Osteoblast (primary cell): ENCODE measurements at regions not wholly inside any gene's neighbourhood (a gene's known extent, or its start where the extent isn't known, plus 50 kb on each side); places are given as distances from the start of the nearest gene placed in this dataset.
A peak's percentile ranks its signal among the peaks of the same experiment; 100 is the strongest.

Experiments used
- DNase-seq: peaks from one replicate; pipeline ENCODE4 v3.0.0; 2011; ENCODE audit warnings: low spot score, mixed read lengths; ENCODE audit not compliant: insufficient read length; ENCODE audit errors: missing footprints
- H2AFZ ChIP-seq: 2 replicates; pipeline ENCODE4 v1.6.0; 2011; ENCODE audit warnings: mild to moderate bottlenecking, low read length
- H3K27ac ChIP-seq: 2 replicates; pipeline ENCODE4 v1.5.1; 2011; ENCODE audit warnings: mild to moderate bottlenecking, low read depth, low read length, moderate library complexity
- H3K27me3 ChIP-seq: 2 replicates; pipeline ENCODE4 v1.6.0; 2012; ENCODE audit warnings: mild to moderate bottlenecking, control low read depth, inconsistent platforms, low read length, moderate library complexity; ENCODE audit not compliant: insufficient read depth
- H3K36me3 ChIP-seq: 2 replicates; pipeline ENCODE4 v1.5.1; 2011; ENCODE audit warnings: mild to moderate bottlenecking, low read length, control low read depth, moderate library complexity; ENCODE audit not compliant: insufficient read depth
- H3K4me1 ChIP-seq: 2 replicates; pipeline ENCODE4 v1.5.1; 2011; ENCODE audit warnings: mild to moderate bottlenecking, low read length, control low read depth, moderate library complexity; ENCODE audit not compliant: insufficient read depth
- H3K4me2 ChIP-seq: 2 replicates; pipeline ENCODE4 v1.6.0; 2011; ENCODE audit warnings: mild to moderate bottlenecking, low read length; ENCODE audit not compliant: insufficient read depth
- H3K4me3 ChIP-seq: fragments of 200-600 bp; sonication (generic); 3 replicates; pipeline ENCODE4 v1.5.1; 2012; ENCODE audit warnings: mild to moderate bottlenecking, low read length, inconsistent platforms; ENCODE audit not compliant: insufficient read depth
- H3K79me2 ChIP-seq: 2 replicates; pipeline ENCODE4 v1.6.0; 2012; ENCODE audit warnings: mild to moderate bottlenecking, low read length, control low read depth, inconsistent platforms; ENCODE audit not compliant: insufficient read depth
- H3K9me3 ChIP-seq: 2 replicates; pipeline ENCODE4 v1.5.1; 2011; ENCODE audit warnings: low read depth, low read length, control low read depth
- H4K20me1 ChIP-seq: 2 replicates; pipeline ENCODE4 v1.6.0; 2012; ENCODE audit warnings: mild to moderate bottlenecking, low read length, control low read depth; ENCODE audit not compliant: insufficient read depth
- CTCF ChIP-seq: IDR thresholded peaks from 2 replicates; pipeline ENCODE4 v1.5.1; 2011; ENCODE audit warnings: mild to moderate bottlenecking, low read depth, low read length, moderate library complexity; ENCODE audit errors: extremely low read depth

- Histone ChIP-seq H3K4me2 (no peak overlapping the region), H4K20me1 (no peaks in the 10 kb centered on the region), H2AFZ (no peak overlapping the region), H3K27me3 (no peaks in the 10 kb centered on the region), H3K27ac (no peak overlapping the region), H3K4me3 (no peak overlapping the region), H3K4me1 (no peaks in the 10 kb centered on the region), H3K79me2 (no peaks in the 10 kb centered on the region), H3K36me3 (no peaks in the 10 kb centered on the region), H3K9me3 (no peaks in the 10 kb centered on the region)
- TF ChIP-seq CTCF = no peak
- DNase-seq = peak; percentile 53
Measured at GRCh38 chr13:73387318-73387717, 328.5 kb downstream of the KLF5 start.

DNA sequence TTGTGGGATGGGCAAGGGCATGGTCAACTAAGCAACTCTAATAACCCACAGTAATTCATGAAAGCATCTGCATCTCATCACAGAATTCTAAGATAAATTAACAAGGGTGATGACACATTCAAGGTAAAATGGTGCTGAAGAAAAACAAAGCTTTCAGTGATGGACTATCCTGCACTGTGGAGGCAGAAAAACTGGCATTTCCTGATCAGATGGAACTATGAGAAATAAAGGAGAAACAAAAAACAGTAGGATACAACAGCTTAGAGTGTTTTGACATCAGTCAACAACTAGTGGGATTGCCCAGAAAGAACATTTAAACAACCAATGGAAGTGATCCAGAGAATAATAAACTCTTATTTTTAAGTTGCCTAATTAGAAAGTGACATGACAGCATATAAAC, 327.0 kb downstream of the KLF5 start:
- H3K27ac ChIP-seq = no peak overlapping the region
- H3K36me3 ChIP-seq = no peaks in the 10 kb centered on the region
- no peaks in the 10 kb centered on the region for H3K4me1 ChIP-seq
- H2AFZ ChIP-seq = no peak overlapping the region
- H3K4me3 ChIP-seq = no peak overlapping the region
- no peaks in the 10 kb centered on the region for H3K27me3 ChIP-seq
- H3K9me3 ChIP-seq = no peaks in the 10 kb centered on the region
- DNase-seq = no peak
- H3K79me2 ChIP-seq = no peaks in the 10 kb centered on the region
- no peaks in the 10 kb centered on the region for H4K20me1 ChIP-seq
- H3K4me2 ChIP-seq = no peak overlapping the region
- TF ChIP-seq CTCF = no peak

- no peaks in the 10 kb centered on the region for H3K79me2 ChIP-seq
- no peak overlapping the region for H3K27ac ChIP-seq
- no peak overlapping the region for H2AFZ ChIP-seq
- H4K20me1 ChIP-seq = no peaks in the 10 kb centered on the region
- H3K4me2 ChIP-seq = no peak overlapping the region
- no peaks in the 10 kb centered on the region for H3K36me3 ChIP-seq
- H3K4me1 ChIP-seq = no peaks in the 10 kb centered on the region
- TF ChIP-seq CTCF = no peak
- H3K9me3 ChIP-seq = no peaks in the 10 kb centered on the region
- no peak for DNase-seq
- H3K27me3 ChIP-seq = no peaks in the 10 kb centered on the region
- no peak overlapping the region for H3K4me3 ChIP-seq
Measured at GRCh38 chr13:73372666-73373627, 314.1 kb downstream of the KLF5 start.

DNA sequence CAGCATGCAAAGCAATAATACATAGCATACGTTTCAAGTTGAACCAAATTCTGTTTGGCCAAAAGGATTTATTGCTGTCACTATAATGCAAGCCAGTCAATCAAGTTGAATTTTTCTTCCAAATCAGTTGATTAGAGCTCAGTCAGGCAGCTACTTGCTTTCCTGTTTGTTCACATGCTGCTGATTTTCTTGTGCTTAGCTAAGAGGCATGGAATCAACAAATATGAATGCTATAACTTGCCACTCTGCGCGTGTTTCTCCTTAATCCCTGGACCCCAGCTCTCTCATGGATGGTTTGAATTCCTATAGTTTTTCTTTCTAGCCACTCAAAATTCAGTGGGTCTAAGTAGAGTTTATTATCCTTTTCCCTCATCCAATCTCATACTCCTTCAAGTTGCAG, 311.3 kb downstream of the KLF5 start:
- Histone ChIP-seq H3K79me2 (no peaks in the 10 kb centered on the region), H3K27ac (no peak overlapping the region), H3K36me3 (no peaks in the 10 kb centered on the region), H2AFZ (no peak overlapping the region), H3K4me3 (no peak overlapping the region), H3K4me2 (no peak overlapping the region), H3K27me3 (no peaks in the 10 kb centered on the region), H4K20me1 (no peaks in the 10 kb centered on the region), H3K4me1 (no peaks in the 10 kb centered on the region), H3K9me3 (no peaks in the 10 kb centered on the region)
- peak; percentile 39 for DNase-seq
- TF ChIP-seq CTCF = no peak
